HG03442 (cell line): ENCODE measurements at regions not wholly inside any gene's neighbourhood (a gene's known extent, or its start where the extent isn't known, plus 50 kb on each side); places are given as distances from the start of the nearest gene placed in this dataset.
"Not testable (repeated sequence)": the region's sequence is repeated elsewhere in the genome, so short reads cannot be mapped to it uniquely, and the experiment has no call there.

ENCODE experiments used
- ATAC-seq: cut with Tn5 transposase; IDR thresholded peaks from one replicate; pipeline ENCODE4 v1.9.1; 2021; ENCODE audit warnings: mild to moderate bottlenecking, moderate library complexity; ENCODE audit not compliant: unreplicated experiment

GRCh38 chr15:84360902-84361301 lies 125.3 kb downstream of the GOLGA6L4 start:
- not testable (repeated sequence) for ATAC-seq

GRCh38 chr15:84384421-84384820 lies 148.8 kb downstream of the GOLGA6L4 start:
- not testable (repeated sequence) for ATAC-seq

- ATAC-seq, result no peak
Measured at GRCh38 chr15:84387086-84387485, 151.5 kb downstream of the GOLGA6L4 start.

- not testable (repeated sequence) for ATAC-seq
Measured at GRCh38 chr15:84388201-84388600, 152.6 kb downstream of the GOLGA6L4 start.

GRCh38 chr15:84388638-84389037 lies 153.1 kb downstream of the GOLGA6L4 start:
- ATAC-seq, result not testable (repeated sequence)

GRCh38 chr15:84390324-84390723 lies 154.8 kb downstream of the GOLGA6L4 start:
- not testable (repeated sequence) for ATAC-seq

GRCh38 chr15:84391191-84391590 lies 155.6 kb downstream of the GOLGA6L4 start:
- ATAC-seq, result no peak

GRCh38 chr15:84392020-84392419 lies 156.4 kb downstream of the GOLGA6L4 start:
- ATAC-seq, result not testable (repeated sequence)

GRCh38 chr15:84393386-84393936 lies 157.9 kb downstream of the GOLGA6L4 start:
- not testable (repeated sequence) for ATAC-seq

GRCh38 chr15:84393966-84394365 lies 158.4 kb downstream of the GOLGA6L4 start:
- not testable (repeated sequence) for ATAC-seq

GRCh38 chr15:84395384-84395783 lies 159.8 kb downstream of the GOLGA6L4 start:
- not testable (repeated sequence) for ATAC-seq

- not testable (repeated sequence) for ATAC-seq
Measured at GRCh38 chr15:84395881-84396280, 160.3 kb downstream of the GOLGA6L4 start.

- not testable (repeated sequence) for ATAC-seq
Measured at GRCh38 chr15:84397066-84397465, 161.5 kb downstream of the GOLGA6L4 start.

- ATAC-seq, result not testable (repeated sequence)
Measured at GRCh38 chr15:84398087-84398486, 162.5 kb downstream of the GOLGA6L4 start.

- ATAC-seq, result no peak
Measured at GRCh38 chr15:84398763-84399701, 163.5 kb downstream of the GOLGA6L4 start.

- no peak for ATAC-seq
Measured at GRCh38 chr15:84400017-84400740, 164.6 kb downstream of the GOLGA6L4 start.

- no peak for ATAC-seq
Measured at GRCh38 chr15:84400820-84401219, 165.2 kb downstream of the GOLGA6L4 start.

- ATAC-seq, result not testable (repeated sequence)
Measured at GRCh38 chr15:84401461-84401860, 165.9 kb downstream of the GOLGA6L4 start.

GRCh38 chr15:84401891-84402840 lies 166.6 kb downstream of the GOLGA6L4 start:
- ATAC-seq, result not testable (repeated sequence)
